ENCODE measurements at regions not wholly inside any gene's neighbourhood (a gene's known extent, or its start where the extent isn't known, plus 50 kb on each side); places are given as distances from the start of the nearest gene placed in this dataset.

DNA sequence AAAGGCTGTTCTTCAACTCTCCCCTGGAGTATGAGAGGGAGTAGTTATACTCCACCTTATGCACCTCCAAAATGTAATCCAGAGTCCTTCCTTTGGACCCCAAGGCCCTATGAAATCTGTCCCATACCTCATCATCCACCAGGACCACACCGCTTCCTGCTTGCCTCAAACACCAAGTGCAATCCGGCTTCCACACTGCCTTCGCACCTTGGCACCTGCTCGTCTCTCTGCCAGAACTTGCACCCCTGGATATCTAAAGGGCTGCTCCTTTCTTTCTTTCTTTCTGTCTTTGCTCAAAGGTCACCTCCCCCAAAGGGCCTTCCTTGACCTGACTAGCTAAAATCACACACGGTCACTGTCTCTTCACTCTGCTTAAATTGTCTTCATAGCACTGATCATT is 63.9 kb upstream of the SHB start:
- TF ChIP-seq, protein P1, sequence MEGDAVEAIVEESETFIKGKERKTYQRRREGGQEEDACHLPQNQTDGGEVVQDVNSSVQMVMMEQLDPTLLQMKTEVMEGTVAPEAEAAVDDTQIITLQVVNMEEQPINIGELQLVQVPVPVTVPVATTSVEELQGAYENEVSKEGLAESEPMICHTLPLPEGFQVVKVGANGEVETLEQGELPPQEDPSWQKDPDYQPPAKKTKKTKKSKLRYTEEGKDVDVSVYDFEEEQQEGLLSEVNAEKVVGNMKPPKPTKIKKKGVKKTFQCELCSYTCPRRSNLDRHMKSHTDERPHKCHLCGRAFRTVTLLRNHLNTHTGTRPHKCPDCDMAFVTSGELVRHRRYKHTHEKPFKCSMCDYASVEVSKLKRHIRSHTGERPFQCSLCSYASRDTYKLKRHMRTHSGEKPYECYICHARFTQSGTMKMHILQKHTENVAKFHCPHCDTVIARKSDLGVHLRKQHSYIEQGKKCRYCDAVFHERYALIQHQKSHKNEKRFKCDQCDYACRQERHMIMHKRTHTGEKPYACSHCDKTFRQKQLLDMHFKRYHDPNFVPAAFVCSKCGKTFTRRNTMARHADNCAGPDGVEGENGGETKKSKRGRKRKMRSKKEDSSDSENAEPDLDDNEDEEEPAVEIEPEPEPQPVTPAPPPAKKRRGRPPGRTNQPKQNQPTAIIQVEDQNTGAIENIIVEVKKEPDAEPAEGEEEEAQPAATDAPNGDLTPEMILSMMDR (IDR thresholded peaks at IDR 0.05; ENCODE audit: insufficient read depth, low read depth, low read length, missing control alignments), result no peak
- no peak overlapping the region for H3K4me3 ChIP-seq (ENCODE audit: low read length)
- no peak for DNase-seq (ENCODE audit: low read depth)

DNA sequence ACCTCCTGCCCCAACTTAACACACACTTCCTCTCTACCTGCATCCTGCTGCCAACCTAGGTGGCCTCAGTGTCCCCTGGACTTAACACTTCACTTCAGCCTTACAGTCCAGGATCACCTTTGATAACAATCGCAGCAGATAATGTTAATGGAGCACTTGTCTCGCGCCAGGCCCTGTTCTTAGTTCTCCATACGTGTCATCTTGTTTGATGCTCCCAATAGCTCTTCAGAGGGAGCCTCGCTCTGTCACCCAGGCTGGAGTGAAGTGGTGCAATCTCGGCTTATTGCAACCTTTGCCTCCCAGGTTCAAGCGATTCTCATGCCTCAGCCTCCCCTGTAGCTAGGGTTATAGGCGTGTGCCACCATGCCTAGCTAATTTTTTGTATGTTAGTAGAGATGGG is 62.7 kb upstream of the SHB start:
- DNase-seq (ENCODE audit: low read depth), result no peak
- H3K4me3 ChIP-seq (ENCODE audit: low read length), result no peak overlapping the region
- TF ChIP-seq, protein P1 (IDR thresholded peaks at IDR 0.05; ENCODE audit: insufficient read depth, low read depth, low read length, missing control alignments), result no peak

DNA sequence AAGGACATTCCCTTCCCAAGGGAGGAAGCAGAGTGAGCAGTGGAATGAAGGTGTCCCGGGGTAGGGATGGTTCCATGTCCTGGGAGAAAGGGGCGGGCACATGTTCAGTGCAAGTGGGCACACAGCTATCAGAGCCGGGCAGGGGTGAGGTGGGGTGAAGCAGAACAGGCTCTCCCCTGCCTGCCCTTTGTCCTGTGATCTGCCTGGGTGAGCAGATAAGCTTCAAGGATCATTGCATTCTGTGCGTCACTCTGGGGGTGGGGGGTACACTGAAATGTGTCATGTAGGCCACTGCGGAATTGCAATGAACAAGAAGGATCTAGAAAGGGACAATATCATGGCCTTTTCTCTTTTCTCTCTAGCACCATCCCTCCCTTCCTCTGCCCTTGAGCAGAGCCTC is 61.7 kb upstream of the SHB start:
- TF ChIP-seq, protein P1 (IDR thresholded peaks at IDR 0.05; ENCODE audit: insufficient read depth, low read depth, low read length, missing control alignments), result no peak
- H3K4me3 ChIP-seq (ENCODE audit: low read length), result no peak overlapping the region
- DNase-seq (ENCODE audit: low read depth), result no peak

DNA sequence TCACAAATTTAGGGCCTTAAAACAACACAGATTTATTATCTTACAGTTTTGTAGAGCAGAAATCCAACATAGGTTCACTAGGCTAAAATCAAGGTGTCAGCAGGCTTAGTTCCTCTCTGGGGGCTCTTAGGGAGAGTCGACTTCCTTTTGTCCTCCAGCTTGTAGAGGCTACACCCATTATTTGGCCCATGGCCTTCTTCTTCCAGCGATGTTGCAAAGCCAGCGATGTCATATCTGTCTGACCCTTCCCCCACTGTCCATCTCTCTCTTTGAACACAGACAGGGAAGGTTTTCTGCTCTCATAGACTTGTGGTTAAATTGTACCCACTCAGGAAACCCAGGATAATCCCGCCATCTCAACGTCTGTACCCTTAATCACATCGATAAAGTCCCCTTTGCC is 60.3 kb upstream of the SHB start:
- TF ChIP-seq, protein P1 (IDR thresholded peaks at IDR 0.05; ENCODE audit: insufficient read depth, low read depth, low read length, missing control alignments), result no peak

DNA sequence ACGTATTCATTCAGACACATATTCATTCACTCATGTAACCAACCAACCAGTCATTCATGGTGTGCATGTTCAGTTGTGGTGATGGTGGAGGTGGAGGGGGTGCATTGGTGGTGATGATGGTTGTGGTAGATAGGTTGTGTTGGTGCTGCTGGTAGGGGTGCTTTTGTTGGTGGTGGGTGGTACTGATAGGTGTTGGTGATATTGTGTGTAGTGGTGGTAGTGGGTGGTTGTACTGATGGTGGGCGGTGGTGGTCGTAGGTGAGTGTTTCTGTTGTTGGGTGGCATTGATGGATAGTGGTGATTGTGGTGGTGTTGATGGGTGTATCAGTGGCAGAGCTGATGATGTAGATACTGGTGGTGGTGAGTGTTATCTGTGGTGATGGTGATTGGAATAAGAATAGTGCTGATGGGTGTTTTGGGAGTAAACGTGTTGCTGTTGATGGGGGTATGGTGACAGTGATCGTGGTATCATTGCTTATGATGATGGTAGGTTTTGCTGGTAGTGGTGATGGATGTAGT is 59.8 kb upstream of the SHB start:
- no peak for DNase-seq (ENCODE audit: low read depth)
- TF ChIP-seq, protein P1 (IDR thresholded peaks at IDR 0.05; ENCODE audit: insufficient read depth, low read depth, low read length, missing control alignments), result no peak
- H3K4me3 ChIP-seq (ENCODE audit: low read length), result no peak overlapping the region

More for the DNA sequence above, 60.3 kb upstream of the SHB start:
- DNase-seq (ENCODE audit: low read depth), result no peak
- H3K4me3 ChIP-seq (ENCODE audit: low read length), result no peak overlapping the region

DNA sequence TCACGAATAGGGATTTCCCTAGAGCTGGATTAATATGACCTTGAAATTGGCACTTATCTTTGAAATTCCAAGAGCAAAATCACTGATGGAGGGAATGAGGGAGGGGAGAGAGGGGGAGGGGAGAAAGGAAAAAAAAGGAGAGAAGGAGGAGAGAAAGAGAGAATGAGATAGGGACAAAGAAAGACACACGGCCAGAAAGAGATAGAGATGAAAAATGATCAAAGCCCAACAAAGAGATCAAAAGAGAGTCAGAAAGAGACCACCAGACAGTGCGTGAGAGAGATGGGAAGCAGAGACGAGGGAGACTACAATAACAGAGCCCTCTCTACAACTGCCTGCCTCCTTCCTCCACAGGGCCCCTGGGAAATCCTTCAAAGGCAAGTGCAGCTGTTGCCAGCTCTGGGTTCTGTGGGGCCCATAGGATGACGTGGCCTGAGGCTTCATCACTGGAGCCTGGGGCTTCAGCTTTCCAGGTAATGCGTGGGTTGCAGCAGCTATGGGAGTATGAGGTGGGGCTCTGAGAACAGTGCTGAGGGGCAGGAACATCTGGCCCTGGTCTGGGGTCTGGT is 58.3 kb upstream of the SHB start:
- peak; percentile 30 for DNase-seq (ENCODE audit: low read depth)
- TF ChIP-seq, protein P1 (IDR thresholded peaks at IDR 0.05; ENCODE audit: insufficient read depth, low read depth, low read length, missing control alignments), result no peak
- no peak overlapping the region for H3K4me3 ChIP-seq (ENCODE audit: low read length)

DNA sequence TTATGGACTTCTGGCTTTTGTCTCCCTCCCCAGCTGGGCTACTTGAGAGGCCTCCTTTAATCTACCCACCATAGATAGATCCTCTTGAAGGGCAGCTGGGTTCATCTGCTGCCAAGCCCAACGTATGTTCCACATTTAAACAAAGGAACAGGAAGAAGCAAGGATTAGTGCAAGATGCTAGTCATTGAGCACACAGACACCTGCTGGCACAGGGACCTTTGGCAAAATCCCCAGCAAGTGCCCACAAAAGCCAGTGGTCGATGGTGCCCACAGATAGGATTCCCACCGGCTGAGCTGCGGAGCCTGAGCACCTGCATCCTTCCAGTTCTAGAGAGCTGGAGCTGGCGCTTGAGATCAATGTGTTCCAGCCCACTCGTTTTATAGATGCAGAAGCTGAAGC is 57.7 kb upstream of the SHB start:
- no peak overlapping the region for H3K4me3 ChIP-seq (ENCODE audit: low read length)
- TF ChIP-seq, protein P1 (IDR thresholded peaks at IDR 0.05; ENCODE audit: insufficient read depth, low read depth, low read length, missing control alignments), result no peak
- no peak for DNase-seq (ENCODE audit: low read depth)
